Left lung (tissue), 4 donors: ENCODE measurements at regions not wholly inside any gene's neighbourhood (a gene's known extent, or its start where the extent isn't known, plus 50 kb on each side); places are given as distances from the start of the nearest gene placed in this dataset.

Source experiments
- ATAC-seq: fragments of 200-7000 bp; cut with Tn5 transposase; one replicate; pipeline ENCODE4 v1.9.1; 2020; ENCODE audit warnings: moderate library complexity
- DNase-seq, 4 donors: peaks; one replicate each; pipeline ENCODE4 v3.0.0-alpha.2; 2013 to 2020
- H3K27ac ChIP-seq, 2 donors: fragments of 200-600 bp; sonication (generic) in 1 of 2; one replicate each; pipeline versions ENCODE4 v1.5.0 to v1.8.0; 2020 to 2021
- H3K27me3 ChIP-seq, 2 donors: fragments of 200-600 bp; sonication (generic) in 1 of 2; one replicate each; pipeline versions ENCODE4 v1.5.0 to v1.8.0; 2020 to 2021
- H3K36me3 ChIP-seq, 2 donors: fragments of 200-600 bp; sonication (generic) in 1 of 2; one replicate each; pipeline versions ENCODE4 v1.5.0 to v1.8.0; 2020 to 2021
- H3K4me1 ChIP-seq, 2 donors: fragments of 200-600 bp; one replicate each; pipeline ENCODE4 v1.8.0; 2021
- H3K4me3 ChIP-seq, 2 donors: fragments of 200-600 bp; sonication (generic) in 1 of 2; one replicate each; pipeline versions ENCODE4 v1.5.0 to v1.8.0; 2020 to 2021; ENCODE audit warnings: mild to moderate bottlenecking in 1 of 2
- H3K9me3 ChIP-seq, 2 donors: fragments of 200-600 bp; sonication (generic) in 1 of 2; one replicate each; pipeline versions ENCODE4 v1.5.0 to v1.8.0; 2020 to 2021
- intact Hi-C, 2 donors: fragments of 100-400 bp; cut with DNase I; formaldehyde crosslinking; loops; one replicate each; pipeline versions ENCODE4 v1.11.2 to v1.14.2; 2022
- TF ChIP-seq, protein P1 (sequence below), 2 donors: fragments of 200-600 bp; sonication (generic) in 1 of 2; IDR thresholded peaks; one replicate each; pipeline versions ENCODE4 v1.5.0 to v1.8.0; 2021; ENCODE audit warnings: antibody characterized with exemption in 2 of 2
- donor health status: DM: no; HTN: yes; CAD: no.
- donor health status: DM: no; HTN: no; CAD: no.

GRCh38 chr5:30505014-30505886 lies 688.2 kb upstream of the CDH6 start:
- ATAC-seq (no peak), DNase-seq (no peak)
- H3K9me3 ChIP-seq, result no peaks in the 10 kb centered on the region
- H3K4me1 ChIP-seq, result no peaks in the 10 kb centered on the region
- H3K27me3 ChIP-seq, result no peaks in the 10 kb centered on the region
- TF ChIP-seq, protein P1, sequence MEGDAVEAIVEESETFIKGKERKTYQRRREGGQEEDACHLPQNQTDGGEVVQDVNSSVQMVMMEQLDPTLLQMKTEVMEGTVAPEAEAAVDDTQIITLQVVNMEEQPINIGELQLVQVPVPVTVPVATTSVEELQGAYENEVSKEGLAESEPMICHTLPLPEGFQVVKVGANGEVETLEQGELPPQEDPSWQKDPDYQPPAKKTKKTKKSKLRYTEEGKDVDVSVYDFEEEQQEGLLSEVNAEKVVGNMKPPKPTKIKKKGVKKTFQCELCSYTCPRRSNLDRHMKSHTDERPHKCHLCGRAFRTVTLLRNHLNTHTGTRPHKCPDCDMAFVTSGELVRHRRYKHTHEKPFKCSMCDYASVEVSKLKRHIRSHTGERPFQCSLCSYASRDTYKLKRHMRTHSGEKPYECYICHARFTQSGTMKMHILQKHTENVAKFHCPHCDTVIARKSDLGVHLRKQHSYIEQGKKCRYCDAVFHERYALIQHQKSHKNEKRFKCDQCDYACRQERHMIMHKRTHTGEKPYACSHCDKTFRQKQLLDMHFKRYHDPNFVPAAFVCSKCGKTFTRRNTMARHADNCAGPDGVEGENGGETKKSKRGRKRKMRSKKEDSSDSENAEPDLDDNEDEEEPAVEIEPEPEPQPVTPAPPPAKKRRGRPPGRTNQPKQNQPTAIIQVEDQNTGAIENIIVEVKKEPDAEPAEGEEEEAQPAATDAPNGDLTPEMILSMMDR (IDR thresholded peaks at IDR 0.05), result no peak
- intact Hi-C loops, result no loop called here
- H3K27ac ChIP-seq, result no peak overlapping the region
- no peak overlapping the region for H3K4me3 ChIP-seq
- H3K36me3 ChIP-seq, result no peaks in the 10 kb centered on the region

- DNase-seq, result no peak
- H3K4me1 ChIP-seq, result no peaks in the 10 kb centered on the region
- intact Hi-C loops, result no loop called here
- TF ChIP-seq, protein P1 (IDR thresholded peaks at IDR 0.05), result no peak
- no peak overlapping the region for H3K4me3 ChIP-seq
- no peaks in the 10 kb centered on the region for H3K9me3 ChIP-seq
- peak; percentile 37 for ATAC-seq
- no peaks in the 10 kb centered on the region for H3K27me3 ChIP-seq
- no peak overlapping the region for H3K27ac ChIP-seq
- no peaks in the 10 kb centered on the region for H3K36me3 ChIP-seq
Observed at GRCh38 chr5:30502277-30502676, 691.2 kb upstream of the CDH6 start.

- Histone ChIP-seq H3K4me1 (no peaks in the 10 kb centered on the region), H3K36me3 (no peaks in the 10 kb centered on the region), H3K27ac (no peak overlapping the region), H3K9me3 (no peaks in the 10 kb centered on the region), H3K27me3 (no peaks in the 10 kb centered on the region), H3K4me3 (no peak overlapping the region)
- DNase-seq (no peak), ATAC-seq (no peak)
- TF ChIP-seq, protein P1 (IDR thresholded peaks at IDR 0.05), result no peak
- intact Hi-C loops, result no loop called here
Observed at GRCh38 chr5:30501065-30501464, 692.4 kb upstream of the CDH6 start.

GRCh38 chr5:30500513-30500912 lies 693.0 kb upstream of the CDH6 start:
- Histone ChIP-seq H3K4me3 (no peak overlapping the region), H3K27me3 (no peaks in the 10 kb centered on the region), H3K36me3 (no peaks in the 10 kb centered on the region), H3K4me1 (no peaks in the 10 kb centered on the region), H3K27ac (no peak overlapping the region), H3K9me3 (no peaks in the 10 kb centered on the region)
- TF ChIP-seq, protein P1 (IDR thresholded peaks at IDR 0.05), result no peak
- ATAC-seq, result no peak
- DNase-seq, result no peak
- intact Hi-C loops, result no loop called here

DNA sequence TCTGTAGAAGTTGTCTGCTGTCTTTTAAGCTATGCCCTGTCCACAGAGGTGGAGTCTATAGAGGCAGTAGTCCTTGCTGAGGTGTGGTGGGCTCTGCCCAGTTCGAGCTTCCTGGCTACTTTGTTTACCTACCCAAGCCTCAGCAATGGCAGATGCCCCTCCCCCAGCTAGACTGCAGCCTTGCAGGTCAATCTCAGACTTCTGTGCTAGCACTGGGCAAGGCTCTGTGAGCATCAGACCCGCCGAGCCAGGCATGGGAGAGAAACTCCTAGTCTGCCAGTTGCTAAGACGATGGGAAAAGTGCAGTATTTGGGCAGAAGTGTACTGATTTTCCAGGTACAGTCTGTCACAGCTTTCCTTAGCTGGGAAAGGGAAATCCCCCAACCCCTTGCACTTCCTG lies 694.1 kb upstream of the CDH6 start:
- Histone ChIP-seq H3K4me1 (no peaks in the 10 kb centered on the region), H3K27me3 (no peaks in the 10 kb centered on the region), H3K27ac (no peak overlapping the region), H3K36me3 (no peaks in the 10 kb centered on the region), H3K9me3 (no peaks in the 10 kb centered on the region), H3K4me3 (no peak overlapping the region)
- DNase-seq (peak in 1 of 4 donors; percentile 57), ATAC-seq (no peak)
- intact Hi-C loops, result no loop called here
- TF ChIP-seq, protein P1 (IDR thresholded peaks at IDR 0.05), result no peak
